ENCODE measurements at regions not wholly inside any gene's neighbourhood (a gene's known extent, or its start where the extent isn't known, plus 50 kb on each side); places are given as distances from the start of the nearest gene placed in this dataset.

DNA sequence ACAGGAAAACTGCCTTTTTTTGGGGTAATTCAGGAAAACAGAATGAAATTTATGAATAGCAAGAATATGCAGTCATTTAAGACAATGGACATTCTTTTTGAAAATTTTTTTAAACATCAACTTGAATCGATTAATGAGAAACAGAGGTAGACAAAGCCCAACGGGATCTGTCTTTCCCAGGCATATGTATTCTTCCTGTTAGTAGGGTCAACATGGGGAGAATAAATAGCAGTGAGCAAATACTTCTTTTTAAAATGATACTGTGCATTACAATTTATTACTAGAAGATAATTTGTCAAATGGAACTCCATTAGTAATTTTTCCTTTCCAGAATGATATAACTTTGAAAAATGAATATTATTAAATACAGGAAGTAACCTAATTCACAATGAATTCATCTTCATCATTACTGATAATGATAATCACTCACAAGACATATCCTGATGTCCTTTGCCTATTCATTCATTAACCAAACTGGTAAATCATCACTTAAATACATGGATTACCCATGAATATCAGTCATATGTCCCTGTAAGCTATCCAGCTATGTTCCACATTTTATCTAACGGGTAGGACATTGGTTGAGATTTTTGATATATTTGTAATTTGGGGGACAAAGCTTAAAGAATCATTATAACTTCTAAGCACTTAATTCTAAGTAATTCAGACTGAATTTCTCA lies 209.2 kb upstream of the CDIN1 start:
- H3K4ac ChIP-seq (ENCODE audit: low read depth, low read length): peak overlapping the region; percentile 54; the same call in 1 of the 2 replicates
- H3K23ac ChIP-seq (ENCODE audit: low read depth, low read length): peak overlapping the region; percentile 51; the same call in 1 of the 2 replicates
- H4K5ac ChIP-seq (ENCODE audit: low read depth, low read length): peak overlapping the region; percentile 68; the same call in 1 of the 2 replicates
- peak overlapping the region; percentile 50; the same call in 1 of the 3 replicates for H2BK15ac ChIP-seq (ENCODE audit: low read depth, low read length)
- ChIA-PET CTCF (no interaction called here), POLR2A (ENCODE audit: unreplicated experiment) (interaction anchor here (0.6 kb wide), 1 partner anchor 10 kb away, joined by 4 read pairs; no protein-coding TSS in a partner anchor)
- no TSS peak for BruUV-seq (replicated peaks)
- peak overlapping the region; percentile 17 for H3K27ac ChIP-seq (ENCODE audit: insufficient read depth, low read length)
- intact Hi-C loops (cut with micrococcal nuclease): no loop called here
- no peak overlapping the region for H3K4me3 ChIP-seq (ENCODE audit: insufficient read depth, low read depth, low read length)
- H4K8ac ChIP-seq (ENCODE audit: low read depth in 2 of 2, low read length in 2 of 2): peak overlapping the region; percentile 10 to 91; a peak in 3 of 4 replicates
- H2AK9ac ChIP-seq (replicated peaks; ENCODE audit: low read depth, low read length, poor library complexity): no peak overlapping the region
- H2BK20ac ChIP-seq (ENCODE audit: low read depth, low read length): peak overlapping the region; percentile 79
- peak overlapping the region; percentile 64 for H3K18ac ChIP-seq (ENCODE audit: low read depth, low read length)
- no peaks in the 10 kb centered on the region for H3K36me3 ChIP-seq (ENCODE audit: control insufficient read depth, insufficient read depth, low read length)
- no peaks in the 10 kb centered on the region for H3K79me1 ChIP-seq (ENCODE audit: low read depth in 1 of 2, low read length in 2 of 2)
- WGBS, 2 experiments (ENCODE audit: extremely low coverage in 2 of 2, insufficient read length in 1 of 2): no CpG with 5 or more reads among the region's 3 CpGs
- H4K91ac ChIP-seq (ENCODE audit: insufficient read depth, low read depth, low read length): 0 out of 2 replicates have a peak overlapping the region, but pooled peaks have one; percentile 0
- no peaks in the 10 kb centered on the region for H3K9me3 ChIP-seq (ENCODE audit: control insufficient read depth, insufficient read depth, low read length)
- H2AK5ac ChIP-seq (ENCODE audit: low read depth, low read length): peak overlapping the region; percentile 36; the same call in 1 of the 2 replicates
- TF ChIP-seq, protein P1, sequence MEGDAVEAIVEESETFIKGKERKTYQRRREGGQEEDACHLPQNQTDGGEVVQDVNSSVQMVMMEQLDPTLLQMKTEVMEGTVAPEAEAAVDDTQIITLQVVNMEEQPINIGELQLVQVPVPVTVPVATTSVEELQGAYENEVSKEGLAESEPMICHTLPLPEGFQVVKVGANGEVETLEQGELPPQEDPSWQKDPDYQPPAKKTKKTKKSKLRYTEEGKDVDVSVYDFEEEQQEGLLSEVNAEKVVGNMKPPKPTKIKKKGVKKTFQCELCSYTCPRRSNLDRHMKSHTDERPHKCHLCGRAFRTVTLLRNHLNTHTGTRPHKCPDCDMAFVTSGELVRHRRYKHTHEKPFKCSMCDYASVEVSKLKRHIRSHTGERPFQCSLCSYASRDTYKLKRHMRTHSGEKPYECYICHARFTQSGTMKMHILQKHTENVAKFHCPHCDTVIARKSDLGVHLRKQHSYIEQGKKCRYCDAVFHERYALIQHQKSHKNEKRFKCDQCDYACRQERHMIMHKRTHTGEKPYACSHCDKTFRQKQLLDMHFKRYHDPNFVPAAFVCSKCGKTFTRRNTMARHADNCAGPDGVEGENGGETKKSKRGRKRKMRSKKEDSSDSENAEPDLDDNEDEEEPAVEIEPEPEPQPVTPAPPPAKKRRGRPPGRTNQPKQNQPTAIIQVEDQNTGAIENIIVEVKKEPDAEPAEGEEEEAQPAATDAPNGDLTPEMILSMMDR (conservative IDR thresholded peaks at IDR 0.05; ENCODE audit: low read depth, low read length): no peak
- TF ChIP-seq RCOR1 (IDR thresholded peaks at IDR 0.05; ENCODE audit: insufficient replicate concordance, low read length) (no peak), BHLHE40 (IDR thresholded peaks at IDR 0.05; ENCODE audit: low read depth, low read length) (no peak), FOS (IDR thresholded peaks at IDR 0.05; ENCODE audit: low read depth, low read length) (no peak), POLR2A (IDR thresholded peaks at IDR 0.05; ENCODE audit: low read depth, low read length) (no peak), RAD21 (IDR thresholded peaks at IDR 0.05; ENCODE audit: low read length) (no peak), NFE2L2 (IDR thresholded peaks at IDR 0.05; ENCODE audit: low read depth, low read length) (no peak)
- TF ChIP-seq, protein P2, sequence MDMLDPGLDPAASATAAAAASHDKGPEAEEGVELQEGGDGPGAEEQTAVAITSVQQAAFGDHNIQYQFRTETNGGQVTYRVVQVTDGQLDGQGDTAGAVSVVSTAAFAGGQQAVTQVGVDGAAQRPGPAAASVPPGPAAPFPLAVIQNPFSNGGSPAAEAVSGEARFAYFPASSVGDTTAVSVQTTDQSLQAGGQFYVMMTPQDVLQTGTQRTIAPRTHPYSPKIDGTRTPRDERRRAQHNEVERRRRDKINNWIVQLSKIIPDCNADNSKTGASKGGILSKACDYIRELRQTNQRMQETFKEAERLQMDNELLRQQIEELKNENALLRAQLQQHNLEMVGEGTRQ (IDR thresholded peaks at IDR 0.05; ENCODE audit: low read depth, low read length): no peak
- H3K27me3 ChIP-seq (ENCODE audit: control insufficient read depth, insufficient read depth, low read length): no peaks in the 10 kb centered on the region
- H3K9me1 ChIP-seq (ENCODE audit: insufficient read depth, low read length): no peaks in the 10 kb centered on the region
- peak overlapping the region; percentile 17; the same call in 1 of the 2 replicates for H3K14ac ChIP-seq (replicated peaks; ENCODE audit: low read depth, low read length)
- peaks cover 3% of the 10 kb centered on the region; the same call in 1 of the 2 replicates for H3K4me1 ChIP-seq (ENCODE audit: control insufficient read depth, insufficient read depth, low read length)
- H3K4me2 ChIP-seq (ENCODE audit: low read depth, low read length): peak overlapping the region; percentile 5; the same call in 1 of the 2 replicates
- H2BK120ac ChIP-seq (ENCODE audit: low read depth, low read length): peak overlapping the region; percentile 95
- H2AFZ ChIP-seq (replicated peaks; ENCODE audit: low read length, poor library complexity): no peak overlapping the region
- dilution Hi-C loops (cut with HindIII; ENCODE audit: low sequenced_read_pairs, unreplicated experiment): no loop called here
- no peaks in the 10 kb centered on the region for H4K20me1 ChIP-seq (ENCODE audit: insufficient read depth, low read length)
- H2BK5ac ChIP-seq (ENCODE audit: low read depth, low read length, poor library complexity, severe bottlenecking): peak overlapping the region; percentile 96
- H3K9ac ChIP-seq (ENCODE audit: low read depth, low read length): no peak overlapping the region
- in situ Hi-C loops (cut with MboI; ENCODE audit: low sequenced_read_pairs): no loop called here
- H3K56ac ChIP-seq (ENCODE audit: extremely low read depth, insufficient read depth, low read length): peak overlapping the region; percentile 63
- peak; percentile 11; the same call in 1 of the 2 replicates for ATAC-seq (ENCODE audit: low read depth)
- DNase-seq: no peak

Measured in IMR-90 (cell line).